ENCODE measurements at regions not wholly inside any gene's neighbourhood (a gene's known extent, or its start where the extent isn't known, plus 50 kb on each side); places are given as distances from the start of the nearest gene placed in this dataset.
A peak's percentile ranks its signal among the peaks of the same experiment; 100 is the strongest.

DNA sequence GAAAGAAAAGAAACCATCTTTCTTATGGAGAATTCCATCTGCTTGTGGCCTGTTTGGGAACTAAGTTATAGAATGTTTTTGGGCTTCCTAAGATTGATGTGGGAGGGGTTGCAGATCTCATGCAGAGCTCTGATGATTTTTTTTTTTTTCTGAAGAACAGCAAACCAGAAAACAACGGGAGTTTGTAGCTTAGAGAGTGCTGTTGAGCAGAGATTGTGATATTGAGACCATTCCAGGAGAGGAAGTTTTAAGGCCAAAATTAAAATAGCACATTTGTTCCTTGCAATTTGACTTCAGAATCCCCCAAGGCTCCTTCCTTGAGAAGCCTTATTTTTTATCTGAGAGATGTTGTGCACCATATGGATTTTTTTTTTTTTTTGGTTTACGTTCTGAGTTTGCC, 159.5 kb upstream of the NRP1 start:
- no peaks in the 10 kb centered on the region for H4K20me1 ChIP-seq
- H3K9ac ChIP-seq: no peak overlapping the region
- H3K27me3 ChIP-seq: no peaks in the 10 kb centered on the region
- H3K4me1 ChIP-seq: no peaks in the 10 kb centered on the region
- no peaks in the 10 kb centered on the region for H3K9me3 ChIP-seq
- TF ChIP-seq Cebpa-rat (IDR thresholded peaks at IDR 0.05): no peak
- no peak overlapping the region for H3K4me3 ChIP-seq
- no peak overlapping the region for H3K4me2 ChIP-seq
- H3K36me3 ChIP-seq: no peaks in the 10 kb centered on the region
- no peak overlapping the region for H3K27ac ChIP-seq

DNA sequence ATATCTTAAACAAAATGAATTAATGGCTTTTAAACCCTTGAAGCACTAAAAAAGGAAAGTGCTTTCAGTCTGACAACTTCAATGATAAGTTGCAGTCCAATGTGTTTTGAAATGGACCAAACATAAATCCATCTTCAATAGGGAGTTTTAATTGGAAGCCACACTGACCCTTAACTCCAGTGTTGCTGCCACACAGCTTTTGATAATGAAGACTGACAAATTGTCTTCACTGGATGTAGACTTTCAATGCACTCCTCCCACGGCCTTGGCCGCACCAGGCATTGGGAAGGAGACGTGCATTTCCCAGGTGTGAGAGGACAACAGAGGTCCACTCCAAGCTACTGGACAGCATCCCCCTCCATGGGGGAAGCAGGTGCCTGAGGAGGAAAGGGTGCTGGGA, 159.0 kb upstream of the NRP1 start:
- no peaks in the 10 kb centered on the region for H4K20me1 ChIP-seq
- H3K4me3 ChIP-seq: no peak overlapping the region
- TF ChIP-seq Cebpa-rat (IDR thresholded peaks at IDR 0.05): no peak
- no peak overlapping the region for H3K4me2 ChIP-seq
- no peak overlapping the region for H3K27ac ChIP-seq
- H3K4me1 ChIP-seq: no peaks in the 10 kb centered on the region
- H3K36me3 ChIP-seq: no peaks in the 10 kb centered on the region
- H3K27me3 ChIP-seq: no peaks in the 10 kb centered on the region
- H3K9me3 ChIP-seq: no peaks in the 10 kb centered on the region
- H3K9ac ChIP-seq: no peak overlapping the region

DNA sequence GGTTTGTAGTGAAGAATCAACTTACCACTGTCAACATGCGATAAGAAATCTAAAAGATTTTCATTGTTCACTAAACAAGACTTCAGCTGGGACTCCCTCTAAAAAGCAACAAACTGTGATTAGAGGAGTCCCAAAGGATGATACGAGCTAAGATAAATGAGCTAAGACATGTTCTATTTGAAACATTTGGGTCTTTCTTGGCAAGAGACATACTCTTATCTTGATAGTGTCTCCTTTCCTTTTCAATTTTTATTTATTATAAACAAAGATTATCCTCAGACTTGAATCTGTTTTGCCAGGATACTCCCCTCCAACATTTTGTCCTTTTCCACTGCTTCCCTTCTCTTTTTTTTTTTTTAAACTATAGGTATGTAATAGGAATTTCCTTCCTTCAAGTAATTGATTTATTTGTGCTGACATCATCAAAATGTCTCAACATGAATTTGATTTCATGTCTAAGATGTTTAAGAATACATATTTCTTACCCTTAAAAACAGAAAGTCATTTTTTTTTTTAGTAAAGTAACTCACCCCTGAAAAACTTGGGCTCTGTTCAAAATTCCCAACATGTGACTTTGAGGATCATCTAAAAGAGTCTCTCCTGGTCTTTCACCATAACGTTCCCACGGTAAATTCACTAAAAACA, 158.4 kb upstream of the NRP1 start:
- Histone ChIP-seq H3K9me3 (no peaks in the 10 kb centered on the region), H3K9ac (no peak overlapping the region), H4K20me1 (no peaks in the 10 kb centered on the region), H3K4me3 (no peak overlapping the region), H3K27ac (no peak overlapping the region), H3K36me3 (no peaks in the 10 kb centered on the region), H3K27me3 (no peaks in the 10 kb centered on the region), H3K4me1 (no peaks in the 10 kb centered on the region), H3K4me2 (no peak overlapping the region)
- TF ChIP-seq Cebpa-rat (IDR thresholded peaks at IDR 0.05): no peak

DNA sequence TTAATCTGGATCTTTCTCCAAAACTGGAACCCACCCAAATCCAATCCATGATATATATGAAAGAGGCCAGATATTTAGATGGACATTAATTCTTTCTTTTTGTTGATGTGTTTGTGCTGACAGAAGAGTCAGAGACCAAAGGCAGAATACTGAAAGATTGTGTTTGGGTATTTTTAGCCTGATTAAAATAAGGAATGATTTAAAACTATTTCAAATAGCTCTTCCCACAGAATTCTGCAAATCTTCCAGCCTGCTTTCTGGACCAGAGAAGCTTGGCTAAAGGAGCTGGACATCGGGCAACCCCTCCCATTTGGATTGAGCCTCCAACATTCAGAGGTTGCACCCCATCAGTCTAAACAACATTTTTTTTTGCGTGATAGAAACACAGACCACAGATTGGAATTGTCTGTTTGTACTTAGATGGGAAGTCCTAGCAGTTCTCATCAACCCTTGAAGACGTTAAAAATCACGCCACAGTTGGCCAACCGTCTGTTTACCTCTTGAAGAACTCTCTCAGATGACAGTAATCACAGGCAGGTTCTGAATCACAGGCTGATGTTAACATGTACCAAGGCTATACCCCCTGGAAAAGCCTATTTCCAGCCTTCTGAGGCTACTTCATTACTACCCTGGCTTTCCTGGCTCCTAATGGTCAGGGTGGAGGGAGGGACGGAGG, 155.2 kb upstream of the NRP1 start:
- H3K27ac ChIP-seq: no peak overlapping the region
- H3K9me3 ChIP-seq: no peaks in the 10 kb centered on the region
- H3K4me2 ChIP-seq: no peak overlapping the region
- H3K4me1 ChIP-seq: no peaks in the 10 kb centered on the region
- H3K4me3 ChIP-seq: no peak overlapping the region
- no peak overlapping the region for H3K9ac ChIP-seq
- no peaks in the 10 kb centered on the region for H3K36me3 ChIP-seq
- no peaks in the 10 kb centered on the region for H3K27me3 ChIP-seq
- H4K20me1 ChIP-seq: no peaks in the 10 kb centered on the region
- no peak for TF ChIP-seq Cebpa-rat (IDR thresholded peaks at IDR 0.05)

DNA sequence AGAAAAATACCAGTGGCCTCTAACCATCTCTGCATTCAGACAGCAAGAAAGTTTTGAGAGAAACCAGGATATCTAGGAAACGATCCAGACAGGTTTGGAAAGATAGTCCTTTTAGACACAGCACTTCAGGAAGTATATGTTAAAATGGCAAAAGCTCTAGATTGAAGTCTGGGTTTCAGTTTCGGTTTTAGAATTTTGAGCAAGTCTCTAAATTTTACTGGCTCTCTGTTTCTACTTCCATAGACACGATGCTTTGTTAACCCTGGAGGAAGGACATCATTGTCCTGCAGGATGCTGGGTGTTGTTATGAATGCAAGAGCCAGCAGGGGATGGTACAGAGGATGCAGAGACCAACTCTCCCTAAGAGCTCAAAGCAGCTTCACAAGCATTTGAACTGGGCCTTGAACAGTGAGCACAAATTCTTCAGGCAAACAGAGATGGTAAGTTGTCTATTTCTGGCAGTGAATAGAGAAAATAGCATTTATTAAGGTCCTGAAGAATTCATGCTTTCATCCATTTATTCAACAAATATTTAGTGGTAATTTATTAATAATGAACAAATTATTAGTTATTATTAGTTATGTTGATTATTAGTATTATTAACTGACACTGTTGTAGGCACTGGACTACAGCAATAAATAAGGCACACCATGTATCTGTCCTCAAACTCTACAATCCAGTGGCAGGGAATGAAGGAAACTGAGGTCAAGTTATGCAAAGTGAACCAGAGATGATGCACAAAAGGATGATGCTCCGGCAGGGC, 152.7 kb upstream of the NRP1 start:
- H3K9me3 ChIP-seq: no peaks in the 10 kb centered on the region
- H3K27me3 ChIP-seq: no peaks in the 10 kb centered on the region
- H3K27ac ChIP-seq: no peak overlapping the region
- peak overlapping the region; percentile 21; the same call in 1 of the 2 replicates for H3K4me2 ChIP-seq
- no peak overlapping the region for H3K9ac ChIP-seq
- no peaks in the 10 kb centered on the region for H4K20me1 ChIP-seq
- no peak for TF ChIP-seq Cebpa-rat (IDR thresholded peaks at IDR 0.05)
- H3K4me3 ChIP-seq: no peak overlapping the region
- H3K4me1 ChIP-seq: peaks cover 10% of the 10 kb centered on the region
- H3K36me3 ChIP-seq: no peaks in the 10 kb centered on the region

DNA sequence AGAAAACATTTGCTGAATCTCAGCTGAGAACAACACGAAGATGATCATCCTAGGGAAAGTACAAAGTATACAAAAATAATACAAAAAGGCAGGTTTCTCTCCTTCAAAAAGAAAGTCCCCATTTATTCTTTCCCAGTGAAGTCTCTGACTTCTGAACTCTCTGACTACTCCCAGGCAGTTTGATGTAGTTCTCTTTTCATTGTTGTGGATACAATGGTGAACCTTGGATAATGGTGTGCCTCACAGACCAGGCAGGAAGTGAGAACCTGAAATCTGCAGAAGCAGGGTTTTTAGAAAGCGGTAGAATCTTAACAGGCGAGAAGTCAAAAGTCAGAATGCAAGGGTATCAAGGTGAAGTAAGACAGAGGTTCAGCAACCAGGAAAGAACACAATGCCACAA, 150.8 kb upstream of the NRP1 start:
- Histone ChIP-seq H3K27ac (no peak overlapping the region), H3K9ac (no peak overlapping the region), H3K4me2 (no peak overlapping the region), H3K9me3 (peaks cover 2% of the 10 kb centered on the region; the same call in 1 of the 2 replicates), H3K27me3 (no peaks in the 10 kb centered on the region), H3K4me1 (peaks cover 10% of the 10 kb centered on the region), H4K20me1 (no peaks in the 10 kb centered on the region), H3K4me3 (no peak overlapping the region), H3K36me3 (no peaks in the 10 kb centered on the region)
- no peak for TF ChIP-seq Cebpa-rat (IDR thresholded peaks at IDR 0.05)

DNA sequence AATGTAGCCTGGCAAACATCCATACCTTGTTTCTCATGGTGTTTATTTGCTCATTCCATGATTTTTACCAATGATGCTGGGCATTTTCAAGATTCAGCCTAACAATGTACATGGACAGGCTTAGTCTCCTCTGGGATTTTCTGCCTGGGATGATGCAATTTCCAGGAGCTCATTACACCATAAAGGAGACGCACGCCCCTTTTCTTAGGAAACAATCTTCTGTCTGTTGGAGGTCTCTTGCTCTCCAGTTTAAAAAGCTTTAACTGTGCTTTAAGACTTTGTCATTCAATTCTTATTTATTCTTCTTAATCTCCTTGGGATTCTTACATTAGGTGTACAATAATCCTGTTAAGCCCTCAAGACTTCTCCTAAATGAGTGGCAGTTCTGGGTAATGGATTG, 150.3 kb upstream of the NRP1 start:
- H3K4me2 ChIP-seq: no peak overlapping the region

DNA sequence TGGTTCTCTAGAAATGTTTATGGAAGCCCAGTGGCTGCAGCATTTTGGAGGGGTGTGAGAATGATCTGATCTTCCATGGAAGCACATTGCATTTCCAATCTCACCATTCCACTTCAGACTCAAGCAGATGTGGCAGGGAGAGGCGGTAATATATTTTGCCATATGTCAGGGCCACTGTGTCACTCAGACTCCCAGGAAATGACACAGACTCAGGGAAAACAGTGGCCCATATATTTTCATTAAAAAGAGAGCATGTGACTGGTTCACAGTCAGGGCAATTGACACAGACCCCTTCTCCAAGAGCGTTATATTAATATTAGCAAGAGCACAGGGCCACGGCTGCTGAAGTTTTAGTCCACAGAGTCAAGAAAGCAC, 149.3 kb upstream of the NRP1 start:
- Histone ChIP-seq H3K4me3 (no peak overlapping the region), H3K27me3 (no peaks in the 10 kb centered on the region), H3K9me3 (peaks cover 4% of the 10 kb centered on the region; the same call in 1 of the 2 replicates), H3K4me1 (peaks cover 10% of the 10 kb centered on the region), H3K4me2 (peak overlapping the region; percentile 22; the same call in 1 of the 2 replicates), H3K9ac (no peak overlapping the region), H4K20me1 (no peaks in the 10 kb centered on the region), H3K36me3 (no peaks in the 10 kb centered on the region), H3K27ac (no peak overlapping the region)
- TF ChIP-seq Cebpa-rat (IDR thresholded peaks at IDR 0.05): no peak

More for the DNA sequence above, 150.3 kb upstream of the NRP1 start:
- H3K27me3 ChIP-seq: no peaks in the 10 kb centered on the region
- no peak overlapping the region for H3K9ac ChIP-seq
- peaks cover 4% of the 10 kb centered on the region; the same call in 1 of the 2 replicates for H3K9me3 ChIP-seq
- no peaks in the 10 kb centered on the region for H4K20me1 ChIP-seq
- no peaks in the 10 kb centered on the region for H3K36me3 ChIP-seq
- H3K4me1 ChIP-seq: peaks cover 10% of the 10 kb centered on the region
- no peak overlapping the region for H3K27ac ChIP-seq
- no peak overlapping the region for H3K4me3 ChIP-seq
- no peak for TF ChIP-seq Cebpa-rat (IDR thresholded peaks at IDR 0.05)

DNA sequence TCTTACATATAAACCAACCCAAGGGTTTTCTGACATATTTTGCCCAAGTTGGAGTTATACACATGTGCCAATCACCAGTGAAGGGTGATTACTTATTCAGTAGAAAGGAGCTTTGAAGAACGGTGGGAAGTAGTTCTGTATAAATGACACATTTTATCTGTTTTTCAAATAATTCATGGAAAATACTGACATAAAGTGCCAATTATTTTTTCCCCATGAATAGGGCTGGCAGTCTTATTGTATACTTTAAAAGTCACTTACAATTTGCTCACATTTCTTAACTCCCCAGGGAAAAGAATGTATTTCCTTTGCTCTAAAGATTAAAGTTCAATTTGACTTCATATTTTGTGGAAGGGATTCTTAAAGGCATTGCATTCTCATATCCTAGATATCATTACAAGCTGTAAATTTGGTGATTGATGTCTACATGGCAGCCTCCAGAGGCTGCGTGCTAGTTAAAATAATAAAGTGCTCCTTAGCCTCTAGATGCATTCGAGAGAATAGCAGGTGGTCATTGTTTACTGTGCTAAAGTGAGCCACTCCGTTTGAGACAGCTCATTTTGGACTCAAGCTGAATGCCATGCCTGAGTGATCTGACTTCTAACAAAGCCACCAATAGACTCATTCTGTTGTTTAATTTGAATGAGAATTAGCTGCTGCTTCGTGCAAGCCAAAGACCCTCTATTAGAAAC, 148.8 kb upstream of the NRP1 start:
- H3K9ac ChIP-seq: no peak overlapping the region
- TF ChIP-seq Cebpa-rat (IDR thresholded peaks at IDR 0.05): no peak
- no peak overlapping the region for H3K27ac ChIP-seq

More for the DNA sequence above, 148.8 kb upstream of the NRP1 start:
- H3K4me2 ChIP-seq: peak overlapping the region; percentile 22
- H3K9me3 ChIP-seq: peaks cover 4% of the 10 kb centered on the region; the same call in 1 of the 2 replicates
- H3K4me3 ChIP-seq: no peak overlapping the region
- no peaks in the 10 kb centered on the region for H3K36me3 ChIP-seq
- no peaks in the 10 kb centered on the region for H4K20me1 ChIP-seq
- H3K4me1 ChIP-seq: peaks cover 10% of the 10 kb centered on the region
- H3K27me3 ChIP-seq: no peaks in the 10 kb centered on the region
